GM23248 (cell line): ENCODE measurements at regions not wholly inside any gene's neighbourhood (a gene's known extent, or its start where the extent isn't known, plus 50 kb on each side); places are given as distances from the start of the nearest gene placed in this dataset.

Experiments used
- DNase-seq: peaks from one replicate; pipeline ENCODE4 v3.0.0-alpha.2; 2015
- H2AFZ ChIP-seq: fragments of 200-600 bp; sonication (generic); 2 replicates; pipeline ENCODE4 v1.6.1; 2016; ENCODE audit warnings: antibody characterized with exemption
- H3F3A ChIP-seq: fragments of 200-600 bp; sonication (generic); 2 replicates; pipeline ENCODE4 v1.6.1; 2016; ENCODE audit warnings: mild to moderate bottlenecking, antibody characterized with exemption, mixed run types; ENCODE audit not compliant: insufficient read depth
- H3K27ac ChIP-seq: fragments of 200-600 bp; sonication (generic); 2 replicates; pipeline ENCODE4 v1.5.1; 2016; ENCODE audit warnings: mild to moderate bottlenecking
- H3K27me3 ChIP-seq: fragments of 200-600 bp; sonication (generic); replicated peaks from 2 replicates; pipeline ENCODE4 v1.6.1; 2016; ENCODE audit warnings: mild to moderate bottlenecking; ENCODE audit not compliant: insufficient read depth
- H3K36me3 ChIP-seq: fragments of 200-600 bp; sonication (generic); 2 replicates; pipeline ENCODE4 v1.6.1; 2016; ENCODE audit warnings: low read depth, mild to moderate bottlenecking
- H3K4me1 ChIP-seq: fragments of 200-600 bp; sonication (generic); 2 replicates; pipeline ENCODE4 v1.6.1; 2016; ENCODE audit warnings: mild to moderate bottlenecking; ENCODE audit not compliant: insufficient read depth
- H3K4me2 ChIP-seq: fragments of 200-600 bp; sonication (generic); one replicate; pipeline ENCODE4 v1.6.1; 2016; ENCODE audit warnings: mild to moderate bottlenecking; ENCODE audit not compliant: unreplicated experiment
- H3K4me3 ChIP-seq: fragments of 200-600 bp; sonication (generic); 2 replicates; pipeline ENCODE4 v1.5.1; 2016; ENCODE audit warnings: mild to moderate bottlenecking
- H3K79me2 ChIP-seq: fragments of 200-600 bp; sonication (generic); 2 replicates; pipeline ENCODE4 v1.6.1; 2016; ENCODE audit warnings: mild to moderate bottlenecking; ENCODE audit not compliant: insufficient read depth
- H3K9ac ChIP-seq: fragments of 200-600 bp; sonication (generic); 2 replicates; pipeline ENCODE4 v1.6.1; 2016; ENCODE audit warnings: mild to moderate bottlenecking
- H3K9me2 ChIP-seq: fragments of 200-600 bp; sonication (generic); 2 replicates; pipeline ENCODE4 v1.6.1; 2016; ENCODE audit warnings: mixed run types, mild to moderate bottlenecking, moderate library complexity; ENCODE audit not compliant: insufficient read depth
- H3K9me3 ChIP-seq: fragments of 200-600 bp; sonication (generic); one replicate; pipeline ENCODE4 v1.6.1; 2017; ENCODE audit warnings: low read depth
- H4K20me1 ChIP-seq: fragments of 200-600 bp; sonication (generic); 2 replicates; pipeline ENCODE4 v1.6.0; 2016; ENCODE audit not compliant: insufficient read depth
- EZH2 ChIP-seq: fragments of 200-600 bp; sonication (generic); IDR thresholded peaks from 2 replicates; pipeline ENCODE4 v1.6.1; 2018; ENCODE audit warnings: antibody characterized with exemption, mild to moderate bottlenecking; ENCODE audit not compliant: insufficient read depth, poor library complexity, severe bottlenecking
- EZH2phosphoT487 ChIP-seq: fragments of 200-600 bp; sonication (generic); IDR thresholded peaks from 2 replicates; pipeline ENCODE4 v1.6.1; 2018; ENCODE audit warnings: antibody characterized with exemption, moderate library complexity, mild to moderate bottlenecking, low read depth; ENCODE audit not compliant: insufficient read depth
- WGBS, 2 experiments: methylation state at CpG; one replicate each; pipeline ENCODE4 v1.1.6; 2015 to 2017; ENCODE audit warnings: low lambda C conversion rate in 2 of 2, low coverage in 1 of 2; ENCODE audit errors: missing lambda C conversion rate in 2 of 2; 5-methylcytosine and 5-hydroxymethylcytosine counted together
- in situ Hi-C: fragments of 300-500 bp; cut with MboI; formaldehyde crosslinking; loops from 2 replicates; pipeline ENCODE4 v1.15.0; 2020

DNA sequence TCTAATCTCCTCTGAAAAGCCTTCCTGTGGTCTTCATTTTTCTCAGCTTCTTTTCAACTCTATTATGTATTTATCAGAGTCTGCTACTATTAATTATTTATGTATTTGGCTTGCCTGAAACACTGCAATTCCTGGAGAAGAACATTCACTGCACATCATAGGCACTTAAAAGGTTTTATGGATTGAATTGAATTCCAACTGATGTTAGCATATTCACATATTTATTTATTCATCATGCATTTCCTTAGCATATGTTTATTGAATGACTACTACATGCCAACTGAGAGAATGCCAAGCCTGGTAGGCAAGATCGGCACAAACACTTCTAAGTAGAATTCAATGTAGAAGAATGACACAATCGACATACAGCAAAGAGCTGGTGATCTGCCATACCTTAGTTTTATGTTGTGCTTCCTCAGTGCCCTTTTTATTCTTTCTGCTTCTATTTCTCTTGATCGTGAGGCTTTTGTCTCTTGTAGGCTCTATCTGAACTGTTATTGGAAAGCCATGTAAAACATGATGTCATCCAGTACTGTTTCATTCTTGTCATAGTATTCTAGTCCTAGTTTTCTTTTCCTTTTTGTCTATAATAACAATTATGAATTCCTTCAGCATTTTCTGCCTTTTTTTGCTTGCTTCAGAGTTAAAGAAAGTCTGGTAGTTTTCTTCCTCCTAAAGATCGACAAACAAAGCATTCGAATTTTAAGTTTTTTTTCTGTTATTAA, 454.2 kb downstream of the TLE4 start:
- whole genome bisulfite sequencing, 2 experiments = 48 to 53% methylated on average over 5 of the region's 5 CpGs
- H2AFZ ChIP-seq = no peak overlapping the region
- no peaks in the 10 kb centered on the region for H3K36me3 ChIP-seq
- no peak overlapping the region for H3K4me3 ChIP-seq
- no peak overlapping the region for H3K9ac ChIP-seq
- no peaks in the 10 kb centered on the region for H3K9me3 ChIP-seq
- no peaks in the 10 kb centered on the region for H3F3A ChIP-seq
- H3K4me2 ChIP-seq = no peak overlapping the region
- H3K27me3 ChIP-seq = 0 out of 2 replicates have a peak, but pooled peaks cover 9% of the 10 kb centered on the region
- no peaks in the 10 kb centered on the region for H4K20me1 ChIP-seq
- H3K4me1 ChIP-seq = no peaks in the 10 kb centered on the region
- no peak for DNase-seq
- H3K27ac ChIP-seq = no peak overlapping the region
- H3K79me2 ChIP-seq = no peaks in the 10 kb centered on the region
- in situ Hi-C loops = no loop called here
- TF ChIP-seq EZH2 = no peak
- no peak for TF ChIP-seq EZH2phosphoT487
- no peaks in the 10 kb centered on the region for H3K9me2 ChIP-seq

- Histone ChIP-seq H3K9me3 (no peaks in the 10 kb centered on the region), H3F3A (no peaks in the 10 kb centered on the region), H3K4me2 (no peak overlapping the region), H3K4me1 (no peaks in the 10 kb centered on the region), H4K20me1 (no peaks in the 10 kb centered on the region), H3K9me2 (no peaks in the 10 kb centered on the region), H3K27me3 (0 out of 2 replicates have a peak, but pooled peaks cover 9% of the 10 kb centered on the region), H3K27ac (no peak overlapping the region), H3K9ac (no peak overlapping the region), H3K36me3 (no peaks in the 10 kb centered on the region), H3K79me2 (no peaks in the 10 kb centered on the region), H2AFZ (no peak overlapping the region), H3K4me3 (no peak overlapping the region)
- 31 to 55% methylated on average over 1 of the region's 1 CpG for WGBS, 2 experiments
- no peak for DNase-seq
- in situ Hi-C loops = no loop called here
- TF ChIP-seq EZH2 (no peak), EZH2phosphoT487 (no peak)
These were observed 453.4 kb downstream of the TLE4 start for GRCh38 chr9:80025131-80025530.

DNA sequence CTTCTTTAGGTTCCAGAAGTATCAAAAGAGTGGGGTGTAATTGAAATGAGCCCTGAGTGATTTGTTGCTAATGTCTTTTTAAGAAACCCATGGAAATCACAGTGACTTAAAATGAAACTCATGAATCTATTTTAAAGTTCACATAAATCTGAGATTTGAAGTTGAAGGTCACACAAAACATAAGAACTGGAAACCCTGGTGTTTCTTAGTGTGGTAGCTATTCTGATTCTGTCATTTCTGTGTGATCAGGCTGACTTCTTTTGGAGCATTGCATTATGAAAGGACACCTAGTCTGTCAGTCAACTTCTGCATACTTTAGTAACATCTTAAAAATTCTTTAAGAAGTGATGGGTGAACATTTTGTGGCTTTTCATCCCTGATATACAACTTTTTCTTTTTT, 448.8 kb downstream of the TLE4 start:
- no peak overlapping the region for H3K9ac ChIP-seq
- H4K20me1 ChIP-seq = no peaks in the 10 kb centered on the region
- TF ChIP-seq EZH2phosphoT487 (no peak), EZH2 (no peak)
- H3K79me2 ChIP-seq = no peaks in the 10 kb centered on the region
- no peak overlapping the region for H2AFZ ChIP-seq
- H3K36me3 ChIP-seq = no peaks in the 10 kb centered on the region
- H3K9me3 ChIP-seq = no peaks in the 10 kb centered on the region
- no peak overlapping the region for H3K4me2 ChIP-seq
- DNase-seq = no peak
- no peaks in the 10 kb centered on the region for H3K4me1 ChIP-seq
- H3K4me3 ChIP-seq = no peak overlapping the region
- peaks cover under 1% of the 10 kb centered on the region; the same call in 1 of the 2 replicates for H3K27me3 ChIP-seq
- H3K9me2 ChIP-seq = no peaks in the 10 kb centered on the region
- H3F3A ChIP-seq = no peaks in the 10 kb centered on the region
- no peak overlapping the region for H3K27ac ChIP-seq
- in situ Hi-C loops = no loop called here

DNA sequence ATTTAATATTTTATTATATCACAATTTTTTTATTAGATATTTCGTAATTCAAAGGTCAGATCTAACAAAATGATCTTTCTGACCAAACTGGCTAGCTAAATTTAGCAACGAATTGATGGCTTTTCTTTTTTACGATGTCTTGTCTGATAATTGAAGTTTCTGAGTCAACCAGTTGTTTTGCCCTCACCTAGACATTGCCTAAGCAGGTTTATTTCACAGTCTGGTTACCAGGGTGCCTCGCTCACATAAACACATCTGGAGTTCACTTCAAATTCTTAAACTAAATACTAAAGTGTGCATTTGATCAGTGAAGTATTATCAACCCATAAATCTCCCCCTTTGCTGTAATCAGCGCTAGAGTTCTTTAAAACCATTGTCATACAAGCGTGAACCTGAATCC, 448.3 kb downstream of the TLE4 start:
- in situ Hi-C loops = no loop called here
- Histone ChIP-seq H3K27ac (no peak overlapping the region), H3K4me1 (no peaks in the 10 kb centered on the region), H3K9ac (no peak overlapping the region), H3K4me3 (no peak overlapping the region), H3K4me2 (no peak overlapping the region), H3K79me2 (no peaks in the 10 kb centered on the region), H4K20me1 (no peaks in the 10 kb centered on the region), H2AFZ (no peak overlapping the region), H3K9me3 (no peaks in the 10 kb centered on the region), H3K9me2 (no peaks in the 10 kb centered on the region), H3F3A (no peaks in the 10 kb centered on the region), H3K27me3 (no peaks in the 10 kb centered on the region; the same call in 1 of the 2 replicates), H3K36me3 (no peaks in the 10 kb centered on the region)
- 39 to 41% methylated on average over 6 of the region's 6 CpGs for WGBS, 2 experiments
- TF ChIP-seq EZH2 = no peak
- TF ChIP-seq EZH2phosphoT487 = no peak
- DNase-seq = no peak
